NCI-H345 (cell line): ENCODE measurements at regions not wholly inside any gene's neighbourhood (a gene's known extent, or its start where the extent isn't known, plus 50 kb on each side); places are given as distances from the start of the nearest gene placed in this dataset.
"Not testable (repeated sequence)": the region's sequence is repeated elsewhere in the genome, so short reads cannot be mapped to it uniquely, and the experiment has no call there.

Source experiments
- DNase-seq: peaks from one replicate; lab custom pipeline; 2025; lab: John Stamatoyannopoulos, UW

GRCh38 chr3:96483781-96484180 is 330.6 kb upstream of the EPHA6 start:
- DNase-seq = no peak

- no peak for DNase-seq
Measured at GRCh38 chr3:96488708-96489107, 325.7 kb upstream of the EPHA6 start.

GRCh38 chr3:96491023-96491422 is 323.4 kb upstream of the EPHA6 start:
- no peak for DNase-seq

- no peak for DNase-seq
Measured at GRCh38 chr3:96491868-96492267, 322.5 kb upstream of the EPHA6 start.

GRCh38 chr3:96510334-96510733 is 304.1 kb upstream of the EPHA6 start:
- DNase-seq = no peak

- no peak for DNase-seq
Measured at GRCh38 chr3:96537165-96537564, 277.2 kb upstream of the EPHA6 start.

- no peak for DNase-seq
Measured at GRCh38 chr3:96538186-96538585, 276.2 kb upstream of the EPHA6 start.

- no peak for DNase-seq
Measured at GRCh38 chr3:96548073-96548472, 266.3 kb upstream of the EPHA6 start.

GRCh38 chr3:96576935-96577334 is 237.5 kb upstream of the EPHA6 start:
- no peak for DNase-seq

GRCh38 chr3:96584066-96584465 is 230.3 kb upstream of the EPHA6 start:
- no peak for DNase-seq

- DNase-seq = not testable (repeated sequence)
Measured at GRCh38 chr3:96606865-96607264, 207.5 kb upstream of the EPHA6 start.

GRCh38 chr3:96619475-96619874 is 194.9 kb upstream of the EPHA6 start:
- DNase-seq = no peak

GRCh38 chr3:96622878-96623277 is 191.5 kb upstream of the EPHA6 start:
- DNase-seq = no peak

- DNase-seq = no peak
Measured at GRCh38 chr3:96631050-96631449, 183.3 kb upstream of the EPHA6 start.

GRCh38 chr3:96646596-96646995 is 167.8 kb upstream of the EPHA6 start:
- DNase-seq = no peak

GRCh38 chr3:96657710-96658109 is 156.7 kb upstream of the EPHA6 start:
- no peak for DNase-seq

- DNase-seq = not testable (repeated sequence)
Measured at GRCh38 chr3:96671861-96672595, 142.4 kb upstream of the EPHA6 start.

- no peak for DNase-seq
Measured at GRCh38 chr3:96677156-96677555, 137.2 kb upstream of the EPHA6 start.

GRCh38 chr3:96678325-96678724 is 136.1 kb upstream of the EPHA6 start:
- no peak for DNase-seq

GRCh38 chr3:96700322-96701315 is 113.8 kb upstream of the EPHA6 start:
- no peak for DNase-seq

- no peak for DNase-seq
Measured at GRCh38 chr3:96705895-96706294, 108.5 kb upstream of the EPHA6 start.

GRCh38 chr3:96706509-96706908 is 107.9 kb upstream of the EPHA6 start:
- no peak for DNase-seq

- no peak for DNase-seq
Measured at GRCh38 chr3:96711816-96712215, 102.6 kb upstream of the EPHA6 start.
